HL-60 (cell line): ENCODE measurements at regions not wholly inside any gene's neighbourhood (a gene's known extent, or its start where the extent isn't known, plus 50 kb on each side); places are given as distances from the start of the nearest gene placed in this dataset.

ENCODE experiments used
- CTCF ChIP-seq: IDR thresholded peaks from one replicate; pipeline ENCODE4 v1.5.1; 2011; ENCODE audit warnings: low read length, control low read depth, inconsistent platforms; ENCODE audit not compliant: insufficient read depth
- GABPA ChIP-seq: IDR thresholded peaks from 2 replicates; pipeline ENCODE4 v1.6.1; 2012; ENCODE audit warnings: low read depth
- POLR2AphosphoS5 ChIP-seq: IDR thresholded peaks from 2 replicates; pipeline ENCODE4 v1.6.1; 2012; ENCODE audit warnings: low read depth
- REST ChIP-seq: IDR thresholded peaks from 2 replicates; pipeline ENCODE4 v1.6.1; 2012; ENCODE audit warnings: low read depth; ENCODE audit not compliant: insufficient replicate concordance
- SPI1 ChIP-seq: IDR thresholded peaks from 2 replicates; pipeline ENCODE4 v1.6.1; 2012; ENCODE audit warnings: low read depth, mild to moderate bottlenecking, borderline replicate concordance

GRCh38 chr3:66923969-66924368 lies 74.1 kb upstream of the KBTBD8 start:
- no peak for TF ChIP-seq POLR2AphosphoS5
- TF ChIP-seq CTCF, result no peak
- no peak for TF ChIP-seq GABPA
- TF ChIP-seq SPI1, result no peak
- no peak for TF ChIP-seq REST
